Peyer's patch (tissue), 4 donors: ENCODE measurements at regions not wholly inside any gene's neighbourhood (a gene's known extent, or its start where the extent isn't known, plus 50 kb on each side); places are given as distances from the start of the nearest gene placed in this dataset.
"Not testable (repeated sequence)": the region's sequence is repeated elsewhere in the genome, so short reads cannot be mapped to it uniquely, and the experiment has no call there.

Experiments used
- DNase-seq, 3 donors: peaks; one replicate each; pipeline ENCODE4 v3.0.0-alpha.2; 2017 to 2019
- H3K27ac ChIP-seq, 4 donors: fragments of 200-600 bp; sonication (generic); one replicate each; pipeline ENCODE4 v1.5.1; 2016 to 2019
- H3K27me3 ChIP-seq, 2 donors: fragments of 200-600 bp; sonication (generic); one replicate each; pipeline ENCODE4 v1.5.1; 2019
- H3K36me3 ChIP-seq, 3 donors: fragments of 200-600 bp; sonication (generic); one replicate each; pipeline ENCODE4 v1.5.1; 2016 to 2019
- H3K4me1 ChIP-seq, 4 donors: fragments of 200-600 bp; sonication (generic); one replicate each; pipeline ENCODE4 v1.5.1; 2016 to 2019
- H3K4me3 ChIP-seq, 4 donors: fragments of 200-600 bp; sonication (generic); 1 replicate in 3 of 4; 2 replicates in 1 of 4; pipeline ENCODE4 v1.5.1; 2016 to 2019; ENCODE audit warnings: mild to moderate bottlenecking in 1 of 4
- H3K9me3 ChIP-seq, 4 donors: fragments of 200-600 bp; sonication (generic); one replicate each; pipeline ENCODE4 v1.5.1; 2016 to 2019; ENCODE audit warnings: mild to moderate bottlenecking in 1 of 4
- CTCF ChIP-seq, 6 experiments: fragments of 450-650 bp in 4 of 6; fragments of 200-600 bp in 2 of 6; sonication (generic) in 1 of 6; IDR thresholded peaks; one replicate each; pipeline ENCODE4 v1.5.1; 2017 to 2019; ENCODE audit warnings: antibody characterized with exemption in 6 of 6, mild to moderate bottlenecking in 3 of 6, moderate library complexity in 1 of 6
- POLR2A ChIP-seq, 2 donors: fragments of 450-650 bp; IDR thresholded peaks; one replicate each; pipeline ENCODE4 v1.5.1; 2017; ENCODE audit warnings: antibody characterized with exemption in 2 of 2, mild to moderate bottlenecking in 2 of 2, moderate library complexity in 2 of 2

- H3K36me3 ChIP-seq, result no peaks in the 10 kb centered on the region
- no peak for DNase-seq
- no peak overlapping the region for H3K27ac ChIP-seq
- H3K4me1 ChIP-seq, result no peaks in the 10 kb centered on the region
- TF ChIP-seq POLR2A (IDR thresholded peaks at IDR 0.05) (no peak), CTCF (IDR thresholded peaks at IDR 0.05) (no peak)
- H3K9me3 ChIP-seq, result no peaks in the 10 kb centered on the region
- H3K4me3 ChIP-seq, result no peak overlapping the region
- H3K27me3 ChIP-seq, result no peaks in the 10 kb centered on the region
Measured at GRCh38 chr11:69221086-69221485, 65.4 kb downstream of the SMIM38 start.

- DNase-seq, result peak in 1 of 3 donors; percentile 5
- not testable (repeated sequence) for H3K27ac ChIP-seq, H3K4me1 ChIP-seq, H3K4me3 ChIP-seq, H3K27me3 ChIP-seq, H3K9me3 ChIP-seq, H3K36me3 ChIP-seq
Measured at GRCh38 chr11:69221636-69222035, 65.9 kb downstream of the SMIM38 start.

- Histone ChIP-seq H3K4me1 (no peaks in the 10 kb centered on the region), H3K27ac (no peak overlapping the region), H3K36me3 (no peaks in the 10 kb centered on the region), H3K27me3 (no peaks in the 10 kb centered on the region), H3K4me3 (no peak overlapping the region), H3K9me3 (no peaks in the 10 kb centered on the region)
- peak in 1 of 3 donors; percentile 11 for DNase-seq
- TF ChIP-seq CTCF (IDR thresholded peaks at IDR 0.05), result no peak
- no peak for TF ChIP-seq POLR2A (IDR thresholded peaks at IDR 0.05)
Measured at GRCh38 chr11:69227271-69227670, 66.7 kb upstream of the MYEOV start.

GRCh38 chr11:69229511-69229910, 64.4 kb upstream of the MYEOV start:
- DNase-seq, result no peak
- H3K36me3 ChIP-seq, result no peaks in the 10 kb centered on the region
- H3K27me3 ChIP-seq, result no peaks in the 10 kb centered on the region
- no peak for TF ChIP-seq CTCF (IDR thresholded peaks at IDR 0.05)
- no peak for TF ChIP-seq POLR2A (IDR thresholded peaks at IDR 0.05)
- H3K9me3 ChIP-seq, result no peaks in the 10 kb centered on the region
- H3K4me1 ChIP-seq, result no peaks in the 10 kb centered on the region
- no peak overlapping the region for H3K4me3 ChIP-seq
- no peak overlapping the region for H3K27ac ChIP-seq

GRCh38 chr11:69230856-69231425, 63.0 kb upstream of the MYEOV start:
- Histone ChIP-seq H3K27ac (no peak overlapping the region), H3K4me1 (no peaks in the 10 kb centered on the region), H3K36me3 (no peaks in the 10 kb centered on the region), H3K9me3 (no peaks in the 10 kb centered on the region), H3K4me3 (no peak overlapping the region), H3K27me3 (no peaks in the 10 kb centered on the region)
- TF ChIP-seq POLR2A (IDR thresholded peaks at IDR 0.05) (no peak), CTCF (IDR thresholded peaks at IDR 0.05) (no peak)
- DNase-seq, result peak in 1 of 3 donors; percentile 26

GRCh38 chr11:69231466-69232018, 62.4 kb upstream of the MYEOV start:
- Histone ChIP-seq H3K27me3 (no peaks in the 10 kb centered on the region), H3K27ac (no peak overlapping the region), H3K4me3 (no peak overlapping the region), H3K36me3 (no peaks in the 10 kb centered on the region), H3K4me1 (no peaks in the 10 kb centered on the region), H3K9me3 (no peaks in the 10 kb centered on the region)
- no peak for TF ChIP-seq CTCF (IDR thresholded peaks at IDR 0.05)
- TF ChIP-seq POLR2A (IDR thresholded peaks at IDR 0.05), result no peak
- peak in 1 of 3 donors; percentile 14 for DNase-seq
